HG02840 (cell line): ENCODE measurements at regions not wholly inside any gene's neighbourhood (a gene's known extent, or its start where the extent isn't known, plus 50 kb on each side); places are given as distances from the start of the nearest gene placed in this dataset.

ENCODE experiments used
- ATAC-seq: cut with Tn5 transposase; IDR thresholded peaks from one replicate; pipeline ENCODE4 v1.9.1; 2021; ENCODE audit warnings: mild to moderate bottlenecking, moderate library complexity, moderate number of reproducible peaks; ENCODE audit not compliant: unreplicated experiment, low FRiP score

- ATAC-seq, result no peak
Observed at GRCh38 chr15:59953392-59953883, 50.7 kb upstream of the FOXB1 start.

DNA sequence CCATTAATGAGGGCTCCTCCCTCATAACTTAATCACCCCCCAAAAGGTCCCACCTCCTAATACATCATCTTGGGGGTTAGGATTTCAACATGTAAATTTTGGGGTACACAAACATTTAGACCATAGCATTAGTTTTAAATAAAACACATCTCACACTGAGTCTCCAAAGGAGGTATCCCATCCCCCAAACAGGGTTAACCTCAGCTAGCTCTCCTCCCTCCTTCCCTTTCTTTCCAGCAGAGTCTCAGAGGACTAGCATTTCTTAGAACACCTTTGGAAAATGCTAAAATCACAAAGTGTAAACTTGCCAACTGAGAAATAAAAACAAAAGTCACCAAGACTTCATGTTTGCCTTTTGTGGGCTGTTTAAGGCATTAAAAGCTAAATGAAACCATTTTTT is 51.2 kb upstream of the FOXB1 start:
- no peak for ATAC-seq

DNA sequence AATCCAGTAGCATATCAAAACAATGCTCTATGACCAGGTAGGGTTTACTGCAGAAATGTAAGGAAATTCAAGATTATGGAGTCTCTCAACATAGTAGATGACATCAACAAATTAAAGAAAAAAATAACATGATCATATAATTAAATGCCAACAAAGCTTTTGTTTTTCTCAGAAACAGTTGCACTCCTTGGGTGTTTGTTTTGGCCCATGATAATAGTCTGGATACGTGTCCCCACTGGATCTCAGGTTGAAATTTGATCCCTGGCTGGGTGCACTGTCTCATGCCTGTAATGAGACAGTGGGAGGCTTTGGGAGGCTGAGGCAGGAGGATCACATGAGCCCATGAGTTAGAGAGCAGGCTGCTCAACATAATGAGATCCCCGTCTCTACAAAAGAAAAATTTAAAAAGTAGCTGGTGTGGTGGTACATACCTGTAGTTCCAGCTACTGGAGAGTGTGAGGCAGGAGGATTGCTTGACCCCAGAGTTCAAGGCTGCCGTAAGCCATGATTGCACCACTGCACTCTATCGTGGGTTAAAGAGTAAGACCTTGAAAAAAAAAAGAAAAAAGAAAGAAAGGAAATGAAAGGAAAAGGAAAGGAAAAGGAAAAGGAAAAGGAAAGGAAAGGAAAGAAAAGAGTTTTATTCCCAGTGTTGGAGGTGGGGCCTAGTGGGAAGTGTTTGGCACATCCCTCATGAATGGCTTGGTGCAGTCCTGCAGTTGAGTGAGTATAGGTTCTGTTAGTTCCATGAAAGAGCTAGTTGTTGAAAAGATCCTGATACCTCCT is 53.3 kb upstream of the FOXB1 start:
- ATAC-seq, result no peak

GRCh38 chr15:59948924-59949613 is 55.0 kb upstream of the FOXB1 start:
- no peak for ATAC-seq

DNA sequence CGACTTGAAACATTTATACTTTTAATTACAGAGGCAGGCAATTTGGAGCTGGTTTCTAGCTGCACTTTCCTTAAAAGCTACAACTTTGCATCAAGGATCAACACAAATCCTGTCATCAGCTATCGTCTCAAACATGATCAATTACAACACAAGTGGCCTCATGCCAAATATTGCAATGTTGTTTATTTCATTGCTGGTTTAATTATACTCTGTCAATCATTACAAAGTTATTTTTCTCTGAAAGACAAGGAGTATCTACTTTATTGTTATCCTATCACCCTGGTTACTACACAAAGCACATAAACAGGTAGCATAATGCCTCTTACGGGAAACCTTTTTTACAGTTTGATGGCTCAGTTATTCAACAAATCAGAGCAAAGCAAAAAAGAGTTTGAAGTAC is 58.0 kb upstream of the FOXB1 start:
- ATAC-seq, result no peak

GRCh38 chr15:59945036-59945435 is 59.1 kb upstream of the FOXB1 start:
- ATAC-seq, result no peak

DNA sequence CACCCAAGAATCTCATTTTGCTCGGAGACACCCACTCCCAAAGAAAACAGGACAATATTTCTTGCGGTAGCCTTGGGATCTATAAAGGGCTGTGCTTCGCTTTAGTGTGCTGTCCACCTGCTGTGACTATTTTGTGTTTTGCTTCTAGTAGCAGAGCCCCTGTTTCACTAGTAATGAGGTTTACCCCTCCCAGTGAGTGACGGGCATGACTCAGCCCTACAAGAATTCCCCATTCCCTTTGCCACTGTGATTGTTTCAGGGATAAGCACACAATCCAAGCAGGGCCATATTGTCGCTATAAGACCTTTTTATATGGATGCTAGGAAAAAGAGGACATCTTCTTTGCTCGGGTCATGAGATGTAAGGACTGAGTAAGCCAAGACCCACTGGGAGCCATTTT is 62.5 kb upstream of the FOXB1 start:
- ATAC-seq, result no peak

DNA sequence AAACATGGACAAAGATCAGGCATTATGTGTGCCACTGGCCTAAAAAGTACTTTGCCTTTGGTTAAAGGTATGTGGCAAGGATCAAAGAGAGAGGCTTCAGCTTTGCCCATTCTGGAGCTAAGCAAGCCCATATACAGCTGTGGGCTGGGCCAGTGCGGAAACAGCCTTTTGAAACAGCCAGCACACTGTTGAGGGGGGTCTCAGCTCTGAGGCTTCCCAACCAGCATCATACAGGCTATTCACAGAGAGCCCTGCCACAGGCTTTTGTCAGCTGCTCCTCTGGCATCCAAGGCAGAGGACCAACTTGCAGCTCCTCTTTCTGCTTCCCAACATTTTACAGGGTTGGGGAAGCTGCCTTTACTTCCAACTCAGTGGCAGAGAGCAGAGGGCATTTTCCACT is 63.2 kb upstream of the FOXB1 start:
- no peak for ATAC-seq

- no peak for ATAC-seq
Observed at GRCh38 chr15:59940456-59940855, 63.7 kb upstream of the FOXB1 start.

DNA sequence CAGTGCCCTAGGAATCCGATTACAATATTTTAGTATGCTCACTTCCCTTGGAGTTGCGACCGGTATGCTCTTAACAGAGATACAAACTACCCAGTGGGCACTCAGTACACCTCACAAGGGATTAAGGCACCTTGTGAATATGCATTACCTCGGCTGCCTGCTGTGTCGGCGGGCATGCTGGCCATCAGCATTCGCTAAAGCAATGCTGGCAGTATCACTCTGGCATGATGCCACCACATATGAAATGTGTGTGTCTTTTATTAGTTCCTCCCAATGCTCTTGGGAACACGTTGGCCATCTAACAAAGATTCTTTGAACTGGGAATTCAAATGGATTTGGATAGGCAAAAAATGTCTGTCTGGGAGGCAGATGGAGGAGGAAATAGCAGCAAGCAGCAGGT is 67.4 kb upstream of the FOXB1 start:
- ATAC-seq, result no peak

- no peak for ATAC-seq
Observed at GRCh38 chr15:59933607-59934006, 70.5 kb upstream of the FOXB1 start.

DNA sequence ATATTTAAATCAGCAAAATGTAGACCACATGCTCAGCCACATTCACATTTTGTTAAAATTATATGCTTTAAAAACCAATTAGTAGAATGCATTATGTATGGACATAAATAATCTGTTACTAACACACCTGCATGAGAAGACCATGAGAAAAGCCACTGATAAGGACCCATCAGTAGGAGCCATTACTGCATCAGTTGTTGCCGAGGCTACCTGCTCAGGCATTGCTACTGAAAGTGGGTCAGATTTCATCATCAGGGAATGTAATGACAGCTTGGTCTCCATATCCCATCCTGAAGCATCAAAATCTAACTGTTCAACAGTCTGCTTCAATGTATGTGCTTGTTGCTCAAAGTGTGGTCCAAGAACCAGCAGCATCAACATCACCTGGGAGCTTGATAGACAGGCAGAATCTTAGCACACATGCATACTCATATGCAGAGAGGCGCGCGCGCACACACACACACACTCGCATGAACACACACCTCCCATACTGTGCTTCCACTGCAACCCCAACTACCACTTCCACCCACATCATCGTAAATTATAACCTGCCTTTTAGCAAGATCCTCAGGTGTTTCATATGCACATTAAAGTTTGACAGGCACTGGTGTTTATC is 72.4 kb upstream of the FOXB1 start:
- ATAC-seq, result no peak

- ATAC-seq, result no peak
Observed at GRCh38 chr15:59924812-59925522, 79.1 kb upstream of the FOXB1 start.

DNA sequence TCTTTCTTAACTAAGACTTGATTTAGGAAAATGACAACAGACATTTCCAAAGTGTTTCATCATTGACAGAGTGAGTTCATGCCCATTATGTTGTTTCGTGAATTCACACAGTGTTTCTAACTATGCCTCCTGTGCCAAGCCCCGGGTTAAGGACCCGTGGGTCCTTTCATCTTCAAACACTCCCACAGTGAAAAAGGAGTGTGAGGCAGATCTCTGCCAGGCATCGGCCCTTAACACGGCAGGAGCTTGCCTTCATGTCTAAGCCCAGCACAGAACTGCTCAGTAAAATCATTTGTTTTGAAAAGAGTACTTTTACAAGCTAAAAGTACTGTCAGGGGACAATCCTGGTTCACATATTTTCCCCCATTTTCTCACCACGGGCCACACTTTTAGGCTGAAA is 80.0 kb upstream of the FOXB1 start:
- no peak for ATAC-seq

DNA sequence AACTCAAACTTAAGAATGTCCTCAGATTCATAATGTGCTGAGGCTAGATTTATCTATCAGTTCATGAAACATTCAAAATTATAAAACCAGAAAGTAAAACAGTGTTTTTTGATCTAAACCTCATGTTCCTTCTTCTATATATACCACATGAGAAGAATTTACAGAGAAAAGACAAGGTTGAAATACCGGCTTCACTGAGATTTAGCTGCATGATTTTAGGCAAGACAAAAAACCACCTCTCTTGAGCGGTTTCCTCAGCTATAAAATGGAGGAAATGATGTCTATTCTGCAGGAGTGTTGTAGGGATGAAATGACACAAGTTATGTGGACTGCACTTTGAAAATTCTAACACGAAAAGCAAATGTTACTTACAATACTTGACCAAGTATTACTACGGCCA is 80.6 kb upstream of the FOXB1 start:
- no peak for ATAC-seq

DNA sequence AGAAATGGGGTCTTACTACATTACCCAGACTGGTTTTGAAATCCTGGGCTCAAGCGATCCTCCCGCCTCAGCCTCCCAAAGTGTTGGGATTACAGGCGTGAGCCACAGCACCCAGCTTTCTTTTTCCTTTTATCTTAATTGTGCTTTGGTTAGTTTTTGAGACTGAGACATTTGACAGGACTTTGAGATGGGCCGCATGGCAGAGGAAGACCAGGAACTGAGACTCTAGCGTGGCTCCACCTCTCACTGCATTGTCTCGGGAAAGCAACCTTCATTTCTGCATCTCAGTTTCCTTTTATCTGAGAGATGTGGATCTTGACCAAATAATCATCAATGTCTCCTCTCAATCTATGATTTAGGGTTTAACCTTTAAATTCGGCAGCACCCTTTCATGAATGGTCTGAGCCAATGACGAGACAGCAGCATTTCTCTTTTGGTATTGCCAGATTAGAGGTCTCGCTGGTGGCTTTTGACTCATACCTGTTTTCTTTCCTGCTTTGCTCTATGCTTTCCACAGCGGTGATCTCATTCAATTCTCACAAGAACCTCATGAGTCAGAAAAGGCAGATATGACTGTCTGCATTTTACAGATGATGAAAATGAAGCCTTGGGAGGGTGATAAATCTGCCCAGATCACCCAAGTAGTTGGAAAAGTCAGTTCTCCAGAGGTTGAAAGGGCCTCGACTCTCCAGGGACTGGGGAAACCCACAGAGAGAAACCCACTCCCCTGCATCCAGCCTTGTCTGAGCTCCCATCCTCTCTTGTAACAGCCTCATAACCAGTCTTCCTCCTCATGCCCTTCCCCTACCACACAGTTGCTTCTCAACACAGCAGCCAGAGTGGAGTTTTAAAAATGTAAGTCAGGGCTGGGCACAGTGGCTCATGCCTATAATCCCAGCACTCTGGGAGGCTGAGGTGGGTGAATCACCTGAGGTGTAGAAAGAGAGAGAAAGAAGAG is 84.8 kb upstream of the FOXB1 start:
- ATAC-seq, result peak; percentile 63

DNA sequence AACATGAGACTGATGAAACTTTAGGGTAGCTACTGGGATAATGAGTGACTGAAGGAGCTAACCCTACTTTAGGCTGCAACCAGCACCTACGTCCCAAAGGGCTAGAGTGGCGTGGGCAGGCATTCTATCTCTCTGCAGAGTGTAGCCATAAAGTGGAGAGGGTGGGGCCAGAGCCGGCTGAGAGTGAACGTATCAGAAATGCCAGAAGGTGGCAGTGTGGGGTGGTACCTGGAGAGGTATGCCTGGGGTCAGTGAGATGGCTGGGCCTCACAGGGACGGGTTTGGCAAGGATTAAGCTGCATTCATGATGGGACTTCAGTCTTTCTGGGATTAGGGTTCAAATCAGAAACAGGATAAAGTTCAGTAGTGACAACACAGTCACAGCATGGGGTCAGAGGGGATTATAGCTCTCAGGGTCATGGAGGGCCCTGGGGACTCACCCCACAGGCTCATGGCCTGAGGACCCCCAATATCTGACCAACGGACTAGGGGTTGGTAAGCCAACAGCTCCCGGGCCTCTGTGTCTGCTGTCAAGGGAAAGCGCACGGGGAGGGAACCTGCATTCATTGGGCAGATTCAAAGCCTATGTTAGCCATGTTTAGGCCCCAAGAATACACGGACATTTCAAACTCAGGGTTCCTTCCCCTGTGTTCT is 86.5 kb upstream of the FOXB1 start:
- ATAC-seq, result peak; percentile 59

GRCh38 chr15:59906046-59906445 is 98.1 kb upstream of the FOXB1 start:
- no peak for ATAC-seq

- ATAC-seq, result no peak
Observed at GRCh38 chr15:59905176-59905575, 98.9 kb upstream of the FOXB1 start.
